AG20443 (cell line): ENCODE measurements at regions not wholly inside any gene's neighbourhood (a gene's known extent, or its start where the extent isn't known, plus 50 kb on each side); places are given as distances from the start of the nearest gene placed in this dataset.

Source experiments
- DNase-seq: peaks from one replicate; pipeline ENCODE4 v3.0.0; 2012; ENCODE audit warnings: low spot score, mixed read lengths

- no peak for DNase-seq
Measured at GRCh38 chr13:50358231-50359040, 343.2 kb downstream of the KCNRG start.

- DNase-seq: no peak
Measured at GRCh38 chr13:50359041-50359367, 343.8 kb downstream of the KCNRG start.

GRCh38 chr13:50359779-50360178, 344.5 kb downstream of the KCNRG start:
- no peak for DNase-seq

- no peak for DNase-seq
Measured at GRCh38 chr13:50360637-50361036, 345.4 kb downstream of the KCNRG start.

- DNase-seq: no peak
Measured at GRCh38 chr13:50361282-50361681, 346.0 kb downstream of the KCNRG start.

GRCh38 chr13:50365408-50366391, 350.5 kb downstream of the KCNRG start:
- DNase-seq: no peak

- DNase-seq: no peak
Measured at GRCh38 chr13:50366488-50367174, 351.4 kb downstream of the KCNRG start.

GRCh38 chr13:50369646-50370045, 354.4 kb downstream of the KCNRG start:
- no peak for DNase-seq

- no peak for DNase-seq
Measured at GRCh38 chr13:50370303-50370950, 355.2 kb downstream of the KCNRG start.

GRCh38 chr13:50374517-50374916, 359.3 kb downstream of the KCNRG start:
- DNase-seq: no peak

- DNase-seq: peak; percentile 73
Measured at GRCh38 chr13:50375792-50376191, 360.5 kb downstream of the KCNRG start.

GRCh38 chr13:50376895-50377575, 361.8 kb downstream of the KCNRG start:
- no peak for DNase-seq

- DNase-seq: no peak
Measured at GRCh38 chr13:50377726-50378270, 362.6 kb downstream of the KCNRG start.

GRCh38 chr13:50378509-50379044, 363.3 kb downstream of the KCNRG start:
- DNase-seq: no peak

- DNase-seq: no peak
Measured at GRCh38 chr13:50379584-50379983, 364.3 kb downstream of the KCNRG start.

- no peak for DNase-seq
Measured at GRCh38 chr13:50380905-50381304, 365.7 kb downstream of the KCNRG start.

GRCh38 chr13:50382511-50382910, 367.3 kb downstream of the KCNRG start:
- no peak for DNase-seq

GRCh38 chr13:50382951-50383350, 367.7 kb downstream of the KCNRG start:
- no peak for DNase-seq

GRCh38 chr13:50384724-50385123, 369.5 kb downstream of the KCNRG start:
- no peak for DNase-seq

- peak; percentile 43 for DNase-seq
Measured at GRCh38 chr13:50386541-50387050, 371.4 kb downstream of the KCNRG start.
